GM23338 (cell line): ENCODE measurements at regions not wholly inside any gene's neighbourhood (a gene's known extent, or its start where the extent isn't known, plus 50 kb on each side); places are given as distances from the start of the nearest gene placed in this dataset.

ENCODE experiments used
- ATAC-seq: fragments of 200-7000 bp; cut with Tn5 transposase; 3 replicates; pipeline ENCODE4 v1.9.1; 2020
- DNase-seq: peaks from one replicate; pipeline ENCODE4 v3.0.0-alpha.2; 2015; ENCODE audit warnings: low spot score
- H2AFZ ChIP-seq: fragments of 200-600 bp; sonication (generic); 2 replicates; pipeline ENCODE4 v1.8.0; 2016; ENCODE audit warnings: antibody characterized with exemption, mild to moderate bottlenecking, moderate library complexity
- H3F3A ChIP-seq: fragments of 200-600 bp; sonication (generic); replicated peaks from 2 replicates; pipeline ENCODE4 v1.8.0; 2017; ENCODE audit warnings: antibody characterized with exemption, mixed run types, low read depth
- H3K27ac ChIP-seq: fragments of 200-600 bp; sonication (generic); 2 replicates; pipeline ENCODE4 v1.6.1; 2016; ENCODE audit warnings: low read depth
- H3K27me3 ChIP-seq: fragments of 200-600 bp; sonication (generic); 2 replicates; pipeline ENCODE4 v1.8.0; 2016; ENCODE audit warnings: mild to moderate bottlenecking, mixed run types, moderate library complexity; ENCODE audit not compliant: insufficient read depth
- H3K36me3 ChIP-seq: fragments of 200-600 bp; sonication (generic); 2 replicates; pipeline ENCODE4 v1.8.0; 2016; ENCODE audit warnings: mild to moderate bottlenecking; ENCODE audit not compliant: insufficient read depth
- H3K4me1 ChIP-seq: fragments of 200-600 bp; sonication (generic); 2 replicates; pipeline ENCODE4 v1.8.0; 2016; ENCODE audit warnings: mild to moderate bottlenecking, moderate library complexity; ENCODE audit not compliant: insufficient read depth
- H3K4me2 ChIP-seq: fragments of 200-600 bp; sonication (generic); 2 replicates; pipeline ENCODE4 v1.7.1; 2017; ENCODE audit warnings: mixed run types
- H3K4me3 ChIP-seq: fragments of 200-600 bp; sonication (generic); 2 replicates; pipeline ENCODE4 v1.6.1; 2016; ENCODE audit warnings: mixed run types
- H3K79me2 ChIP-seq: fragments of 200-600 bp; sonication (generic); replicated peaks from 2 replicates; pipeline ENCODE4 v1.8.0; 2017; ENCODE audit warnings: mild to moderate bottlenecking; ENCODE audit not compliant: insufficient read depth
- H3K9me2 ChIP-seq: fragments of 200-600 bp; sonication (generic); 2 replicates; pipeline ENCODE4 v1.8.0; 2017; ENCODE audit not compliant: insufficient read depth
- H4K20me1 ChIP-seq: fragments of 200-600 bp; sonication (generic); replicated peaks from 2 replicates; pipeline ENCODE4 v1.8.0; 2017; ENCODE audit warnings: mild to moderate bottlenecking; ENCODE audit not compliant: insufficient read depth
- H3K27ac Mint-ChIP-seq: 2 replicates; pipeline ENCODE4 v1.8.0; 2020; ENCODE audit warnings: inconsistent platforms, mild to moderate bottlenecking, moderate library complexity, mixed read lengths
- H3K27me3 Mint-ChIP-seq: 3 replicates; pipeline ENCODE4 v1.8.0; 2022; ENCODE audit warnings: low read depth, mild to moderate bottlenecking, moderate library complexity, mixed read lengths, inconsistent platforms; ENCODE audit not compliant: insufficient read depth, poor library complexity
- H3K36me3 Mint-ChIP-seq: 3 replicates; pipeline ENCODE4 v1.8.0; 2021; ENCODE audit warnings: low read depth, mild to moderate bottlenecking, inconsistent platforms, moderate library complexity, mixed read lengths
- H3K4me1 Mint-ChIP-seq: 3 replicates; pipeline ENCODE4 v1.8.0; 2020; ENCODE audit warnings: mild to moderate bottlenecking, inconsistent platforms, mixed read lengths
- H3K4me3 Mint-ChIP-seq: 3 replicates; pipeline ENCODE4 v1.8.0; 2021; ENCODE audit warnings: moderate library complexity, mild to moderate bottlenecking, inconsistent platforms, mixed read lengths
- H3K9me3 Mint-ChIP-seq: 3 replicates; pipeline ENCODE4 v1.8.0; 2020; ENCODE audit warnings: moderate library complexity, mild to moderate bottlenecking, inconsistent platforms, mixed read lengths
- EZH2phosphoT487 ChIP-seq: fragments of 200-600 bp; sonication (generic); IDR thresholded peaks from one replicate; pipeline ENCODE4 v1.8.1; 2018; ENCODE audit warnings: antibody characterized with exemption; ENCODE audit not compliant: unreplicated experiment
- JUNB ChIP-seq: IDR thresholded peaks from one replicate; pipeline ENCODE4 v1.6.1; 2016; ENCODE audit warnings: antibody characterized with exemption; ENCODE audit not compliant: unreplicated experiment
- NANOG ChIP-seq: IDR thresholded peaks from 2 replicates; pipeline ENCODE4 v1.6.1; 2016; ENCODE audit warnings: antibody characterized with exemption, borderline replicate concordance
- STAT1 ChIP-seq: IDR thresholded peaks from one replicate; pipeline ENCODE4 v1.6.1; 2016; ENCODE audit warnings: antibody characterized with exemption; ENCODE audit not compliant: unreplicated experiment
- ZNF114 ChIP-seq: fragments of 250-450 bp; sonication (Bioruptor Pico); IDR thresholded peaks from 2 replicates; pipeline ENCODE4 v1.5.0; 2020; ENCODE audit warnings: mild to moderate bottlenecking, moderate library complexity
- ZNF331 ChIP-seq: fragments of 250-450 bp; sonication (Bioruptor Pico); IDR thresholded peaks from 2 replicates; pipeline ENCODE4 v1.5.0; 2020; ENCODE audit warnings: low read depth, mild to moderate bottlenecking, moderate library complexity
- TF ChIP-seq, protein P1 (sequence below): fragments of 250-450 bp; sonication (Bioruptor Pico); IDR thresholded peaks from 2 replicates; pipeline ENCODE4 v1.5.0; 2020; ENCODE audit warnings: mild to moderate bottlenecking, moderate library complexity
- TF ChIP-seq, protein P2 (sequence below): IDR thresholded peaks from one replicate; pipeline ENCODE4 v1.6.1; 2018; ENCODE audit warnings: antibody characterized with exemption; ENCODE audit not compliant: unreplicated experiment
- TF ChIP-seq, protein P3 (sequence below): IDR thresholded peaks from 2 replicates; pipeline ENCODE4 v1.6.1; 2016; ENCODE audit warnings: antibody characterized with exemption

DNA sequence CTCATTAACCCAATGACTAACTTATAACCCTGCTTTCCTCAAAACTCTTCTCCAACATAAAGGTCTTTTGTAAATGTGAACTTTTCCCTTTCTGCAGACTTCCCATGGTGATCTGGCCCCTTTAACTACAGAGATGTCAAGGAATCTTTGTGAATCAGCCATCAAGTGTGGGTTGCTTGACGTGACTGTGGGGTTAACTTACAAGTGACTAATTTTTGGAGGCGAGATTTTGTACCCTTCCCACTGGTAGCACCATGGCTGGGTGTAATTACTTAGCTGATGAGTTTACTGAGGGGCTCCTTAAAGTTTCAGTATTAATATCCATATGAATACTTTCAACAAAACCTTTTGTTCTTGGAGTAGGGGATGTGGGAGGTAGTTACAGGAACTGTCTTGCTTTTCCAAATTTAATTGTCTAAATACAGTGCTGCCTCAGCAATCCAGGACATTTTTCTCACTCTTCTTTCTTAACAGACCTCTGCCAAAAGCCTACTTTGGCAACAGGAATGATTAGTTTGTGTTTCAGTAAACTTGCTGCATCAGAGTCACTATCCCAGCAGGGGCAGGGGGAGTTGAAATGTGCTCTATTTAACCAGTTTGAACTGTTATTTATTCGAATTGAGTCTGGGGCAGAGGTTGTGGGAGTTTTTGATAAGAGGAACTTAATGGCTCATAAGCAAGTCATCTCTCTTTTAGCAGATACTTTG, 217.3 kb upstream of the FGGY start:
- H3F3A ChIP-seq: peaks cover 18% of the 10 kb centered on the region
- ATAC-seq (no peak), DNase-seq (peak; percentile 34)
- Mint-ChIP-seq H3K9me3 (no peaks in the 10 kb centered on the region), H3K4me1 (peaks cover 67% of the 10 kb centered on the region), H3K27ac (peak overlapping the region; percentile 94), H3K27me3 (peaks cover 5% of the 10 kb centered on the region), H3K4me3 (peak overlapping the region; percentile 23; the same call in 2 of the 3 replicates), H3K36me3 (no peaks in the 10 kb centered on the region)
- H3K27me3 ChIP-seq: no peaks in the 10 kb centered on the region
- H3K4me2 ChIP-seq: peak overlapping the region; percentile 56
- no peaks in the 10 kb centered on the region for H3K79me2 ChIP-seq
- no peaks in the 10 kb centered on the region for H4K20me1 ChIP-seq
- H3K27ac ChIP-seq: peak overlapping the region; percentile 97
- H3K4me3 ChIP-seq: peak overlapping the region; percentile 1; the same call in 1 of the 2 replicates
- H3K36me3 ChIP-seq: no peaks in the 10 kb centered on the region
- peaks cover 60% of the 10 kb centered on the region for H3K4me1 ChIP-seq
- TF ChIP-seq, protein P1, sequence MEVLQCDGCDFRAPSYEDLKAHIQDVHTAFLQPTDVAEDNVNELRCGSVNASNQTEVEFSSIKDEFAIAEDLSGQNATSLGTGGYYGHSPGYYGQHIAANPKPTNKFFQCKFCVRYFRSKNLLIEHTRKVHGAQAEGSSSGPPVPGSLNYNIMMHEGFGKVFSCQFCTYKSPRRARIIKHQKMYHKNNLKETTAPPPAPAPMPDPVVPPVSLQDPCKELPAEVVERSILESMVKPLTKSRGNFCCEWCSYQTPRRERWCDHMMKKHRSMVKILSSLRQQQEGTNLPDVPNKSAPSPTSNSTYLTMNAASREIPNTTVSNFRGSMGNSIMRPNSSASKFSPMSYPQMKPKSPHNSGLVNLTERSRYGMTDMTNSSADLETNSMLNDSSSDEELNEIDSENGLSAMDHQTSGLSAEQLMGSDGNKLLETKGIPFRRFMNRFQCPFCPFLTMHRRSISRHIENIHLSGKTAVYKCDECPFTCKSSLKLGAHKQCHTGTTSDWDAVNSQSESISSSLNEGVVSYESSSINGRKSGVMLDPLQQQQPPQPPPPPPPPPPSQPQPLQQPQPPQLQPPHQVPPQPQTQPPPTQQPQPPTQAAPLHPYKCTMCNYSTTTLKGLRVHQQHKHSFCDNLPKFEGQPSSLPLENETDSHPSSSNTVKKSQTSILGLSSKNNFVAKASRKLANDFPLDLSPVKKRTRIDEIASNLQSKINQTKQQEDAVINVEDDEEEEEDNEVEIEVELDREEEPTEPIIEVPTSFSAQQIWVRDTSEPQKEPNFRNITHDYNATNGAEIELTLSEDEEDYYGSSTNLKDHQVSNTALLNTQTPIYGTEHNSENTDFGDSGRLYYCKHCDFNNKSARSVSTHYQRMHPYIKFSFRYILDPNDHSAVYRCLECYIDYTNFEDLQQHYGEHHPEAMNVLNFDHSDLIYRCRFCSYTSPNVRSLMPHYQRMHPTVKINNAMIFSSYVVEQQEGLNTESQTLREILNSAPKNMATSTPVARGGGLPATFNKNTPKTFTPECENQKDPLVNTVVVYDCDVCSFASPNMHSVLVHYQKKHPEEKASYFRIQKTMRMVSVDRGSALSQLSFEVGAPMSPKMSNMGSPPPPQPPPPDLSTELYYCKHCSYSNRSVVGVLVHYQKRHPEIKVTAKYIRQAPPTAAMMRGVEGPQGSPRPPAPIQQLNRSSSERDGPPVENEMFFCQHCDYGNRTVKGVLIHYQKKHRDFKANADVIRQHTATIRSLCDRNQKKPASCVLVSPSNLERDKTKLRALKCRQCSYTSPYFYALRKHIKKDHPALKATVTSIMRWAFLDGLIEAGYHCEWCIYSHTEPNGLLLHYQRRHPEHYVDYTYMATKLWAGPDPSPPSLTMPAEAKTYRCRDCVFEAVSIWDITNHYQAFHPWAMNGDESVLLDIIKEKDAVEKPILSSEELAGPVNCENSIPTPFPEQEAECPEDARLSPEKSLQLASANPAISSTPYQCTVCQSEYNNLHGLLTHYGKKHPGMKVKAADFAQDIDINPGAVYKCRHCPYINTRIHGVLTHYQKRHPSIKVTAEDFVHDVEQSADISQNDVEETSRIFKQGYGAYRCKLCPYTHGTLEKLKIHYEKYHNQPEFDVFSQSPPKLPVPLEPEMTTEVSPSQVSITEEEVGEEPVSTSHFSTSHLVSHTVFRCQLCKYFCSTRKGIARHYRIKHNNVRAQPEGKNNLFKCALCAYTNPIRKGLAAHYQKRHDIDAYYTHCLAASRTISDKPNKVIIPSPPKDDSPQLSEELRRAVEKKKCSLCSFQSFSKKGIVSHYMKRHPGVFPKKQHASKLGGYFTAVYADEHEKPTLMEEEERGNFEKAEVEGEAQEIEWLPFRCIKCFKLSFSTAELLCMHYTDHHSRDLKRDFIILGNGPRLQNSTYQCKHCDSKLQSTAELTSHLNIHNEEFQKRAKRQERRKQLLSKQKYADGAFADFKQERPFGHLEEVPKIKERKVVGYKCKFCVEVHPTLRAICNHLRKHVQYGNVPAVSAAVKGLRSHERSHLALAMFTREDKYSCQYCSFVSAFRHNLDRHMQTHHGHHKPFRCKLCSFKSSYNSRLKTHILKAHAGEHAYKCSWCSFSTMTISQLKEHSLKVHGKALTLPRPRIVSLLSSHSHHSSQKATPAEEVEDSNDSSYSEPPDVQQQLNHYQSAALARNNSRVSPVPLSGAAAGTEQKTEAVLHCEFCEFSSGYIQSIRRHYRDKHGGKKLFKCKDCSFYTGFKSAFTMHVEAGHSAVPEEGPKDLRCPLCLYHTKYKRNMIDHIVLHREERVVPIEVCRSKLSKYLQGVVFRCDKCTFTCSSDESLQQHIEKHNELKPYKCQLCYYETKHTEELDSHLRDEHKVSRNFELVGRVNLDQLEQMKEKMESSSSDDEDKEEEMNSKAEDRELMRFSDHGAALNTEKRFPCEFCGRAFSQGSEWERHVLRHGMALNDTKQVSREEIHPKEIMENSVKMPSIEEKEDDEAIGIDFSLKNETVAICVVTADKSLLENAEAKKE: no peak
- TF ChIP-seq ZNF331: no peak
- no peak for TF ChIP-seq ZNF114 (CRISPR knock-in tag)
- TF ChIP-seq JUNB: no peak
- TF ChIP-seq NANOG: 0 out of 2 replicates have a peak, but pooled peaks have one; percentile 52
- 0 out of 2 replicates have a peak, but pooled peaks cover 4% of the 10 kb centered on the region for H3K9me2 ChIP-seq
- no peak overlapping the region for H2AFZ ChIP-seq

DNA sequence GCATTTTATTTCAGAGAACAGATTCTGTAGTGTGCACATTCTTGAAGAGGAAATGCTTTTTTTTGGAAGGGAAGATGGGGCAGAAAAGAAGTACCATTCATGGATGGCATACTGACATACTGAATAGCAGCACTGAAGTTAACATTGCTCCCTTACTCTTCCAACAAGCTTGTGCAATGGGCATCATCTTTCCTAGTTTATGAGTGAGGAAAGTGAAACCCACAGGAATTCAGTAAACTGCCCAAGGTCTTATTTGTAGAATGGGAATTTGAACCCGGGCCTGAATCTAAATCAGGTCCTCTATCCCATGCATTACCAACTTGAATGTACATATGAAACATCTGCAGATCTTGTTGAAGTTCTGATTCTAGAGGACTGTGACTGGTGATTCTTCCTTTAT, 215.7 kb upstream of the FGGY start:
- no peaks in the 10 kb centered on the region for H3K79me2 ChIP-seq
- Mint-ChIP-seq H3K4me3 (no peak overlapping the region), H3K27ac (no peak overlapping the region), H3K4me1 (peaks cover 61% of the 10 kb centered on the region), H3K27me3 (peaks cover 8% of the 10 kb centered on the region), H3K9me3 (no peaks in the 10 kb centered on the region), H3K36me3 (no peaks in the 10 kb centered on the region)
- H2AFZ ChIP-seq: no peak overlapping the region
- no peak for DNase-seq
- H3K27me3 ChIP-seq: no peaks in the 10 kb centered on the region
- peaks cover 8% of the 10 kb centered on the region; the same call in 1 of the 2 replicates for H3K9me2 ChIP-seq
- no peaks in the 10 kb centered on the region for H4K20me1 ChIP-seq
- H3K36me3 ChIP-seq: no peaks in the 10 kb centered on the region
- no peak for ATAC-seq
- H3K27ac ChIP-seq: no peak overlapping the region
- no peak overlapping the region for H3K4me3 ChIP-seq
- peaks cover 18% of the 10 kb centered on the region for H3F3A ChIP-seq
- no peak overlapping the region for H3K4me2 ChIP-seq
- peaks cover 55% of the 10 kb centered on the region for H3K4me1 ChIP-seq
- TF ChIP-seq STAT1: no peak
- no peak for TF ChIP-seq EZH2phosphoT487
- no peak for TF ChIP-seq ZNF331
- TF ChIP-seq, protein P2, sequence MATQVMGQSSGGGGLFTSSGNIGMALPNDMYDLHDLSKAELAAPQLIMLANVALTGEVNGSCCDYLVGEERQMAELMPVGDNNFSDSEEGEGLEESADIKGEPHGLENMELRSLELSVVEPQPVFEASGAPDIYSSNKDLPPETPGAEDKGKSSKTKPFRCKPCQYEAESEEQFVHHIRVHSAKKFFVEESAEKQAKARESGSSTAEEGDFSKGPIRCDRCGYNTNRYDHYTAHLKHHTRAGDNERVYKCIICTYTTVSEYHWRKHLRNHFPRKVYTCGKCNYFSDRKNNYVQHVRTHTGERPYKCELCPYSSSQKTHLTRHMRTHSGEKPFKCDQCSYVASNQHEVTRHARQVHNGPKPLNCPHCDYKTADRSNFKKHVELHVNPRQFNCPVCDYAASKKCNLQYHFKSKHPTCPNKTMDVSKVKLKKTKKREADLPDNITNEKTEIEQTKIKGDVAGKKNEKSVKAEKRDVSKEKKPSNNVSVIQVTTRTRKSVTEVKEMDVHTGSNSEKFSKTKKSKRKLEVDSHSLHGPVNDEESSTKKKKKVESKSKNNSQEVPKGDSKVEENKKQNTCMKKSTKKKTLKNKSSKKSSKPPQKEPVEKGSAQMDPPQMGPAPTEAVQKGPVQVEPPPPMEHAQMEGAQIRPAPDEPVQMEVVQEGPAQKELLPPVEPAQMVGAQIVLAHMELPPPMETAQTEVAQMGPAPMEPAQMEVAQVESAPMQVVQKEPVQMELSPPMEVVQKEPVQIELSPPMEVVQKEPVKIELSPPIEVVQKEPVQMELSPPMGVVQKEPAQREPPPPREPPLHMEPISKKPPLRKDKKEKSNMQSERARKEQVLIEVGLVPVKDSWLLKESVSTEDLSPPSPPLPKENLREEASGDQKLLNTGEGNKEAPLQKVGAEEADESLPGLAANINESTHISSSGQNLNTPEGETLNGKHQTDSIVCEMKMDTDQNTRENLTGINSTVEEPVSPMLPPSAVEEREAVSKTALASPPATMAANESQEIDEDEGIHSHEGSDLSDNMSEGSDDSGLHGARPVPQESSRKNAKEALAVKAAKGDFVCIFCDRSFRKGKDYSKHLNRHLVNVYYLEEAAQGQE: no peak
- no peak for TF ChIP-seq NANOG
- TF ChIP-seq, protein P3, sequence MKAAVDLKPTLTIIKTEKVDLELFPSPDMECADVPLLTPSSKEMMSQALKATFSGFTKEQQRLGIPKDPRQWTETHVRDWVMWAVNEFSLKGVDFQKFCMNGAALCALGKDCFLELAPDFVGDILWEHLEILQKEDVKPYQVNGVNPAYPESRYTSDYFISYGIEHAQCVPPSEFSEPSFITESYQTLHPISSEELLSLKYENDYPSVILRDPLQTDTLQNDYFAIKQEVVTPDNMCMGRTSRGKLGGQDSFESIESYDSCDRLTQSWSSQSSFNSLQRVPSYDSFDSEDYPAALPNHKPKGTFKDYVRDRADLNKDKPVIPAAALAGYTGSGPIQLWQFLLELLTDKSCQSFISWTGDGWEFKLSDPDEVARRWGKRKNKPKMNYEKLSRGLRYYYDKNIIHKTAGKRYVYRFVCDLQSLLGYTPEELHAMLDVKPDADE: no peak
